SW480 (cell line): ENCODE measurements at regions not wholly inside any gene's neighbourhood (a gene's known extent, or its start where the extent isn't known, plus 50 kb on each side); places are given as distances from the start of the nearest gene placed in this dataset.

Experiments
- DNase-seq: peaks from one replicate; pipeline ENCODE4 v3.0.0-alpha.2; 2016; ENCODE audit warnings: low spot score

- DNase-seq = no peak
Measured at GRCh38 chr2:119104414-119104813, 54.1 kb downstream of the C1QL2 start.

GRCh38 chr2:119102964-119103363, 55.6 kb downstream of the C1QL2 start:
- no peak for DNase-seq

- DNase-seq = no peak
Measured at GRCh38 chr2:119088416-119088815, 70.1 kb downstream of the C1QL2 start.

GRCh38 chr2:119086327-119086726, 72.2 kb downstream of the C1QL2 start:
- no peak for DNase-seq

GRCh38 chr2:119085613-119086012, 72.9 kb downstream of the C1QL2 start:
- DNase-seq = no peak

GRCh38 chr2:119083416-119083815, 75.1 kb downstream of the C1QL2 start:
- no peak for DNase-seq

- DNase-seq = no peak
Measured at GRCh38 chr2:119082821-119083400, 75.6 kb downstream of the C1QL2 start.

- DNase-seq = no peak
Measured at GRCh38 chr2:119078796-119079195, 79.8 kb downstream of the C1QL2 start.

- DNase-seq = no peak
Measured at GRCh38 chr2:119076713-119077112, 81.8 kb downstream of the C1QL2 start.

- no peak for DNase-seq
Measured at GRCh38 chr2:119073213-119073612, 85.3 kb downstream of the C1QL2 start.

- DNase-seq = no peak
Measured at GRCh38 chr2:119071476-119071875, 87.1 kb downstream of the C1QL2 start.

GRCh38 chr2:119069781-119070180, 88.8 kb downstream of the C1QL2 start:
- no peak for DNase-seq

GRCh38 chr2:119068154-119068725, 90.3 kb downstream of the C1QL2 start:
- no peak for DNase-seq

GRCh38 chr2:119066272-119066804, 92.2 kb downstream of the C1QL2 start:
- DNase-seq = no peak

- no peak for DNase-seq
Measured at GRCh38 chr2:119065146-119065545, 93.4 kb downstream of the C1QL2 start.

- no peak for DNase-seq
Measured at GRCh38 chr2:119064567-119064966, 94.0 kb downstream of the C1QL2 start.

GRCh38 chr2:119063177-119063576, 95.4 kb downstream of the C1QL2 start:
- DNase-seq = no peak

- DNase-seq = no peak
Measured at GRCh38 chr2:119062652-119063051, 95.9 kb downstream of the C1QL2 start.

GRCh38 chr2:119062179-119062578, 96.4 kb downstream of the C1QL2 start:
- DNase-seq = no peak

- no peak for DNase-seq
Measured at GRCh38 chr2:119059940-119060339, 98.6 kb downstream of the C1QL2 start.

GRCh38 chr2:119059287-119059686, 99.3 kb downstream of the C1QL2 start:
- no peak for DNase-seq

GRCh38 chr2:119053700-119054436, 104.7 kb downstream of the C1QL2 start:
- DNase-seq = no peak

- no peak for DNase-seq
Measured at GRCh38 chr2:119051263-119051662, 107.3 kb downstream of the C1QL2 start.
